HG03060 (cell line): ENCODE measurements at regions not wholly inside any gene's neighbourhood (a gene's known extent, or its start where the extent isn't known, plus 50 kb on each side); places are given as distances from the start of the nearest gene placed in this dataset.

Experiments
- ATAC-seq: cut with Tn5 transposase; IDR thresholded peaks from one replicate; pipeline ENCODE4 v1.9.1; 2021; ENCODE audit warnings: low read depth, moderate number of reproducible peaks; ENCODE audit not compliant: unreplicated experiment

GRCh38 chr12:63266988-63267387, 116.0 kb upstream of the AVPR1A start:
- ATAC-seq: no peak

- ATAC-seq: no peak
These were observed 113.6 kb upstream of the AVPR1A start for GRCh38 chr12:63264629-63265028.

- no peak for ATAC-seq
These were observed 99.5 kb upstream of the AVPR1A start for GRCh38 chr12:63250486-63250885.

- ATAC-seq: no peak
These were observed 87.9 kb upstream of the AVPR1A start for GRCh38 chr12:63238892-63239291.

GRCh38 chr12:63232896-63233295, 81.9 kb upstream of the AVPR1A start:
- ATAC-seq: no peak

- ATAC-seq: no peak
These were observed 77.9 kb upstream of the AVPR1A start for GRCh38 chr12:63228853-63229252.

- ATAC-seq: no peak
These were observed 75.9 kb upstream of the AVPR1A start for GRCh38 chr12:63226792-63227463.

GRCh38 chr12:63224396-63224795, 73.4 kb upstream of the AVPR1A start:
- ATAC-seq: no peak

- ATAC-seq: no peak
These were observed 72.1 kb upstream of the AVPR1A start for GRCh38 chr12:63223128-63223527.

- ATAC-seq: no peak
These were observed 71.6 kb upstream of the AVPR1A start for GRCh38 chr12:63222582-63222981.

GRCh38 chr12:63220921-63221320, 69.9 kb upstream of the AVPR1A start:
- no peak for ATAC-seq

GRCh38 chr12:63212316-63212715, 61.3 kb upstream of the AVPR1A start:
- ATAC-seq: no peak

- no peak for ATAC-seq
These were observed 58.0 kb upstream of the AVPR1A start for GRCh38 chr12:63208956-63209355.

GRCh38 chr12:63206909-63207308, 55.9 kb upstream of the AVPR1A start:
- ATAC-seq: no peak

- no peak for ATAC-seq
These were observed 55.5 kb upstream of the AVPR1A start for GRCh38 chr12:63206494-63206893.
